HG03469 (cell line): ENCODE measurements at regions not wholly inside any gene's neighbourhood (a gene's known extent, or its start where the extent isn't known, plus 50 kb on each side); places are given as distances from the start of the nearest gene placed in this dataset.

Source experiments
- ATAC-seq: cut with Tn5 transposase; IDR thresholded peaks from one replicate; pipeline ENCODE4 v1.9.1; 2021; ENCODE audit warnings: mild to moderate bottlenecking, moderate library complexity, moderate number of reproducible peaks; ENCODE audit not compliant: unreplicated experiment

DNA sequence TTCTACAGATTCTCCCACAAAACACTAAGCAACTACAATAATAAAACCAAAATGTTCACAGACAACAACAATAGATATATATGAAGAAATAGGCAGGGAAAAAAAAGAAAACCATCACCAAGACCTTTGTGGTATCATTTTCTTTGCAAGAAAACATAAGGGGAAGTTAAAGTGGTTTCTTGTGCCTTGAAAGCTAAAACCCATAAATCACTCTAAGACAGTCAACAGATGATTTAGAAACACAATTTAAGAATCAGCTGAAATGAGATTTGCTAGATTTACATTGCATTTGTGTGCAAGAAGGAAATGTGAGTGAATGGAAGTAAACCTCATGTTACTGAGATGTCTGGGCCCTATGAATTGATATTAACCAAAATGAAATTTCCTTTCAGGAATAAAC lies 1265.4 kb upstream of the GJE1 start:
- no peak for ATAC-seq

DNA sequence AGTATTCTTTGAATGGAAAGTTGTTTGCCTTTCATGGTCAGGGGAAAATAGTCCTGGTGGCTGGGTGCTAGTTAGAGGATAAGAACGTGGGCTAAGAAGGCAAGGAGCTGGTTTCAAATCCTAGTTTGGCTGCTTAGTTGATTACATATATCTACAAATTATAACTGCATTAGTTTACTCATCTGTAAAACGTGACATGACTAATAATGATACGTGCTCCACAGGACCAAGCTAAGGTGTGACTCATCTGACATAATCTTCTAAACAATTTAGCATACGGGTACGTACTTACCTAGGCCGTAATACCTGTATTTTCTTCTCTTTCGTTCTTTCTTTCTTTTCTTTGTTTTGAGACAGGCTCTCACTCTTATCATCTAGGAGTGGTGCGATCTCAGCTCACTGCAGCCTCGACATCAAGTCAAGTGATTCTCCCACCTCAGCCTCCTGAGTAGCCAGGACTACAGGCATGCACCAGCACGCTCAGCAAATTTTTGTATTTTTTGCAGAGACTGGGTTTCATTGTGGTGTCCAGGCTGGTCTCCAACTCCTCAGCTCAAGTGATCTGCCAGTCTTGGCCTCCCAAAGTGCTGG lies 1274.2 kb upstream of the GJE1 start:
- ATAC-seq = no peak

DNA sequence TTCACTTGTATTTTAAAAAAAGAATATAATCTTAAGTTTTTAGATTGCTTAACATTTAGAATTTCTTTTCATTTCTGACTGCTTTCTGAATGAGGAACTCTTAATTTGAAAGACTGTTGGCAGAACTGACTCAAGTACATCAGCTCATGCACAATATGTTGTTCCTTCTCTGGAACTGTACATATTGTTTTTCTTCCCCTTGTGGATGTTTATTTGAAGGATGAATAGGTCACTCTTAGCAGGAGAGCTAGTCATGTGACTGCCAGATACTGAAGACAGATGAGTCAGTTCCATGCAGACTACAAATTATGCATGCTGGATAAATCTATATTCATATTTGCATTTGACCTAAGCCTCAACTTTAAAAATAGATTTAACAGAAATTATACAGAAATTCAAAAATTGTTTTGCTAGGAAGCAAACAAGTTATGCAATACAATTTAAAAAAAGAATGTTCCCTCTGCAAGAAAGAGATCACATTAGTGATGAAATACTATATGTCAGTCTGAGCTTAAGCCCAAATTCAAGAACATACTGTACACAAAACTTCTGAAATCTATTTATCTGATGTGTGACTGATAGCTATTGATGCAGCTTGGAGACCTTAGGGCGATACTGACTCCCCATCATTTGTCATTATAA lies 1274.9 kb upstream of the GJE1 start:
- no peak for ATAC-seq

DNA sequence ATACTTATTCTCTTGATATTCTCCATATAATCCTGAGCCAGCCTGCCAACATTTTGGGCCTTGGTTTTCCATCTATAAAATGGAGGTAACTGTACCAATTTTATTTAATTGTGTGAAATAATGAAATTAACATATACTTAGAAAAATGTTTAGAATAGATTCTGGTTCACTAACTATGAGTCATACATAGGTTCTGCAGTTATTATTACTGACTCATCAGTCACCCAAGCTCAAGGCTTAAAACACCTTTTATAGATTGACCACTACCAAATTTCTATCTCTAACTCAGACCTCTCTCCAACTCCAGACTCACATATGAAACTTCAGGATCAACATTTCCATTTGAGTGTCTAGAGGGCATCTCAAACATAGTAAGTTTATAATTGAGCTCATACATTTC lies 1277.2 kb upstream of the GJE1 start:
- no peak for ATAC-seq

DNA sequence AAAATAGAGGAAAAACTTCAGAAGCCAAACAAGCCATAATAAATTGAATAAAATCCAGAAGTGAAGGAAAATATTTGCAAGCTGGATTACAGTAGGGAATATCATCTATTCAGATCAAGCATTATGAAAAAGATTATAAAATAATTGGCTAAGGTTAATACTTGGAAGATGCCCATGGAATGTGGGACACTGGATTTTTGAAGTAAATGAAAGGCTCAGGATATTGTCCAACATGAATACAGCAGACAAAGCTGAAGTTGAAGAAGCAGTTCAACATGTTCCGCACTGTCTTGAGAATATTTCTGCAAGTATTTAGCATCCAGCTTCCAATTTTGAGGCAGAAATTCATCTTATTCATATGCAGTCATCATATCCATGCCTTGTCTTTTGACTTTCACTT lies 1278.4 kb upstream of the GJE1 start:
- no peak for ATAC-seq

DNA sequence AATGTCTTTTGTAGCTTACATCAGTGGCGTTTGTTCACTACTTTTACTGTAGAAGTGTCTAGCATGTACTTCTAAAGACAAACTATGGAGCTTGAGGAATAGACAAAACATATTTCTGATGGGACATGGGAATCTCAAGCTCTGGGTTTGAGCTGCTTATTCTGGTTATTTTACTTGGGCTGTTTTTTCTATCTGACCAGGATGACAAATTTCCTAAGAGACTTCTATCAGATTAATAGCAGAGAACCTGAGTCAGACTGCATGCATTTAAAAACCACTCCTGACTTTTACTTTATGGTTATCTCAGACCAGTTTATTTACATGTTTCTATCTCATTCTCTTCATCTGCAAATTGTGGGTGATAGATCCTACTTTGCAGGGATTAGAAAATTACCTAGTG lies 1282.3 kb upstream of the GJE1 start:
- no peak for ATAC-seq

DNA sequence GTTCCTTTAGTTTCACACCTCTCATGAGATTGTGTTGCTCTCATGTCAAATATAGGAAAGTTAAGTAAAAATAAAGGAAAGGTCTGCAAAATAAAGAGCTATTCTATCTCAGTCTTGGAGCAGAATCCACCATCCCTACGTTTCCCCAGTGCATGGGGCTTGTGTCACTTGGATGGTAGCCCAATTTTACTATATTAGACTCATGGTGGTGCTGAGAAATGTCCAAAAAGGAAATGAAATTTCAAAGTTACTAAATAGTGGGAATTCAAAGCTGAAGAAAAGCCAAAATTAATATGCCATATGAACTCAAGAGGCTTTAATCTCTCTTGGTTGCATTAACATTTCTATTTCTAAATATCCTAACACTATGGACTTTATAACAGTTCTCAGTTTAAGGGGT lies 1283.3 kb upstream of the GJE1 start:
- no peak for ATAC-seq

DNA sequence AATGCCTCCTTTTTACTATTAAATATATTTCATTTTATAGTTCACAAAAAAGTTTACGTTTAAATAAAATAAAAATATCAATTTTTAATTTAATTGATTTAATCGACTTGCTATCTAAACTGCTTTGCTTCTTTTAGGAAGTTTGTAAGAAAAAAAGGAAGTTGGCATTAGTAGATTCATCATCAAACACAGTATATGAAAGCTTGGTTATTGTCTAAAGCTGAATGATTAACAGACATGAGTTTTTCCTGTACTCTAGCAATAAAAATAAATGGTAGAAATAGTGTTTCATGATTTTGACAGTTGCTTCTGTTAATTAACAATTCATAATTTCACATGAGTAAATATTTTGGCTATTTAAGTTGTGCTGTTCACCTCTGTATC lies 1285.5 kb upstream of the GJE1 start:
- ATAC-seq = no peak

DNA sequence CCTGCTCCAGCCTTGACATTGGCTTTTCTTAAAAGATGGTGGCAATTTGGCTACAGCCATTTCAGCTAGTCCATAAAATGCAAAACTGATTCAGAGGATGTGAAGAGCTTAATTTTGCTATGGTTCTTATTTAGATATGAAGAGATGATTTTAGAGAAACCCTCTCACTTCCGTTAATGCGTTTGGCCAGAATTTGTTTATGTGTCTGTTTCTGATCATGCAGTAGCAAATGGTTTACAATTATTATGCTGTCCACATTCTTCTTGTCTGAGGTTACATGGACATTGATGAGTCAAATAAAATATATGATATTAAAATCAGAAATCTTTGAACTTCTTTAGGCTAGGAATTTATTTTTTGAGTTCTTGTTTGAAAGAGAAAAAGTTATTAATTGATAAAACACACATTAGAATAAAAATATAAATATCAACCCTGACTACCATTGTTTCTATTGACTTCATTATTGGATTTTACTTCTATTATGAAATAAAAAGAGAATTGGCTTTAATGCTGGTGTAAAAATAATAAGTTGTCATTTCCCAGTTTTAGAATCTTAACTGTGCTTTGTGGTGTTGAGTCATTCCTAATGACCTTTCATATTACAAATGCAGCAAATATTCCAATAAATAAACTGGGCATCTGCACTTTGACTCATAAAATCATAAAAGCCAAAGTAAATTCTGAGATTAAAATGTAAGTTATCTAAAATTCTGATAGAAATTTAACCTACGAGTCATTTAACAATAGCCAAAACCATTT lies 1286.0 kb upstream of the GJE1 start:
- no peak for ATAC-seq

DNA sequence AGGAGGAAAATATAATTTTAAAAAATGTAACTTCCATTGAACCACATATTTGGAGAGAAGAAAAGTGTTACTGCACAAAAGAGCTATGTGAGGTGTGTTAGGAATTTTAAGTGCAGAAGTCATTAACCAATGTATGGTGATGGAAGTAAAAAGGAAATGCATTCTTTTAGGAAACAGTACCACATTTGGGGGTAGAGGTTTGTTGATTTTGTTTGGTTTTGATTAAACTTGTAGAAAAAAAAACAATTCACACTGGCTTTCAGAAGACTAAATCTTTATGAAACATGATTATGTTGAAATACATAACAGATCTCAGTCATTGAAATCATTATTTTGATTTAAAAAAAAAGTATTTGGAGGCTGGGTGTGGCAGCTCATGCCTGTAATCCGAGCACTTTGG lies 1287.0 kb upstream of the GJE1 start:
- ATAC-seq = no peak

DNA sequence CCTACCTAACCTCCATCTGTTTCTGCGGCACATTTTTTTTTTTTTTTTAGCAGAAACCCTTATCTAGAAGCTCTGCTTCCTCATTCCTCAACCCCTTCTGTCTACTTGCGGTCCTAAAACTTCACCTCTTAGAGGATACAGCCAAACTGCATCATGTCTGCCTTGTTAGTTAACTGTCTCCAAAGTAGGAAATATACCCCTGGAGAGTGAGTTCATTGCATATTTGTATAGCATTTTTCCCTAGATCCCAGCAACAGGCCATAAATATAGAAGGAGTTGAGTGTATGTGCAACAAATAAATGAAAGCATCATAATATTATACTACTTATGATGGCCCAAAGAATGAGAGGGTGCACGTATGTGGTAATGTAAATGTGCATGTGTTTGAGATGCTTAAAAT lies 1288.6 kb upstream of the GJE1 start:
- ATAC-seq = no peak

DNA sequence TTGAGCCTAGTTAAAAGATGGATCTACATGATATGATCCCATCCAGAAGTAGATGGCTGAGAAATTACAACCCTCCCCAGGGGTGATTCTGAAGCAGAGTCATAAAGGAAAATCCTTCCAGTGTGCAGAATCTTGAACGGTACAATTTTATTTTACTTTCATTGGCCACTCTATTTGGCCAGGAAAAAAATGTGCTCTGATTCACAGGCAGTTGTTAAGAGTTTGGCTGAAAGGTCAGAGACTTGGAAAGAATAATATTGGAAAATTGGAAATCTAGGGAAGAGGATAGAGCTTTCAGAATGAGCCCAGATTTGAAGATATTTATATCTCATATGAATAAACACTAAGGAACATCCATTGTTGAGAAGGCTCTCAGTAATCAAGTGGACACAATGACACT lies 1299.3 kb upstream of the GJE1 start:
- ATAC-seq = no peak

DNA sequence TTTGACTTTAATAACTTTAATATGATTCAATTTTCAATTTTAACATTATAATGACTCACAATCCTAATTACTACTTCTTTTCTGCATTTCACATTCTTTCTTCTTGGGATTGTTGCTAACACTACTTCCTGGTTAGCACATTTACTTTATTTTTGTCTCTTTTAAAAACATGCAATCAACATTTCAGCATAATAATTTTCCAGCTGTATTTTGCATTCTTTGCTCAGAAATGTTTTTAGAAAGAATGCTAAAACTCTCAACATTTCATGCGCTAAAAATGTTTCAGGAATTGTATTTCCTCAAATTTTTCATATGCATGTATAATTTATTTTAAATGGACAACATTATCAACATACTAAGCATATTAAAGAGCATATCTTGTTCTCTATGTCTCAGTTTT lies 1302.1 kb upstream of the GJE1 start:
- ATAC-seq = no peak

DNA sequence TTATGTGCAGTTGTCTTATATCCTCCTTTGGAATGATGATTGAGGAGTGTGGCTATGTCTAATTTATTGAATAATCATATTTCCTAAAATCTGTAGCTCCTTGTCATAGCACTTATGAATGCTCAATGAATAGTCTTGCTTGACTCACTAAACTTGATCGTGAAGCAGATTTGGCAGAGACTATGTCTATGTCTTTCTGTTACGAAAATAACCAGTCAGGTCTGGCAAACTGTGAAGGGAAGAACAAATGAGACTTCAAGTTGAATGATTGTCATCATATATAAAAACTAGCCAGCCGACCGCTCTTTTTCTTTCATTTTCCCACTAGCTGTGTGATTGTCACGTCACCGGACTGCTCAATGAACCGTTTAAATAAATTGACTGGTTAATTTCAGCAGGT lies 1303.9 kb upstream of the GJE1 start:
- ATAC-seq = no peak

DNA sequence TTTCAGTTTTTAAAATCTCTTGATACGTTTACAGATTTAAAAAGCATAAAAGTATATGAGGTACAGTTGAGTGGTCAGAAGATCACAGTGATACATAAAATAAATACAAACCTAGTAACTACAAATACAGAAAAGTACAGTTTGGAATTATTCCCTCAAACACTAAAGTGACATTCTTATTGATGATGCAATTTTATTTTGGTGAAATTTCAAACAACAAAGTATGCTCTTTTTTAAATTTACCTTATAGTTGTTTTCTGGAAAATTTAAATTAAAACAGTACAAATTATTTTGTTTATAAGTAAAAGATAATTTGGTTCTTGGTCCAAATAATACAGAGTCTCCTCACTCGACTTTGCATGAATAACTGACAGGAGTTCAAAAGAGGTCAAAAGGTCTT lies 1305.1 kb upstream of the GJE1 start:
- no peak for ATAC-seq

DNA sequence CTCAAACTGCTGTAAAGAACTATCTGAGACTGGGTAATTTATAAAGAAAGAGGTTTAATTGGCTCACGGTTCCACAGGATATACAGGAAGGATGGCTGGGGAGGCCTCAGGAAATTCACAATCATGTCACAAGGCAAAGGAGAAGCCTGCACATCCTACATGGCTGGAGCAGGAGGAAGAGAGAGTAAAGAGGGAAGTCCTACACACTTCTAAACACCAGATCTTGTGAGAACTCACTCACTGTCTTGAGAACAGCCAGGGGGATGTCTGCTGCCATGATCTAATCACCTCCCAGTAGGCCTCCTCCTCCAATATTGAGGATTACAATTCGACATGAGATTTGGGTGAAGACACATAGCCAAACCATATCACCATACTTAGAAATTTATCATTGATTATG lies 1307.0 kb upstream of the GJE1 start:
- no peak for ATAC-seq

DNA sequence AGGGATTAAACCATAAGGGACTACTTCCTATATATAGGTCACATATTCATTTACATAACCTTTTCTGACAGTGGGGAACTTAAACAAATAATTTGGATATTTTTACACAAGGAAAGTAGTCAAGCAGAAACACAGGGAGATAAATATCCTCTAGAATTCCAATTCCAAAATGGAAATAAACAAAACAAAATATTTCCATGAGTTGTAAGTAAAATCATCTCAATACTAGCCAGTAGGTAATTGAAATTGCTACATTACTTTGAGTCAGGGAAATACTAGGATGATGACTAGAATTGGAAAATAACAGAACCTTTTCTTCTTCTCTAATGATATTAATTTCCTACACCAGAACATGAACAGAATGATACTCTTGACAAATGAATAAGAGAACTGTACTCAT lies 1308.1 kb upstream of the GJE1 start:
- no peak for ATAC-seq

DNA sequence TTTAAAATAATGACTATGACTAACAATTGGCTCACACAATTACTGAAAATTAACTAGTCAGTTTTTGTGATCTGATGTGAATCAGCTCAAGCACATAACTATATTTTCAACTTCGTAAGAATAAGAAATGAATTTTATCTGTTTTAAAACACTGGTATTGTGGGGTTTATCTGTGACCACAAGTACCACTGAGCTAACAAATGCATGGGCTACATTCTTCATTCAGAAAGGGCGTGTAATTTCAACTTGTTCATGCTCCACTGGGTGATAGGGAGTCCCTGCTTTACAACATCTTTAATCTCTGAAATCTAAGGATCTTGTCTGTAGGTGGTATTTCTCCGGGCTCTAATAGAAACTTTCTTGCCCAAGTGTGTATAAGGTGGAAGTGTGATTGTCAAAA lies 1311.5 kb upstream of the GJE1 start:
- ATAC-seq = no peak

DNA sequence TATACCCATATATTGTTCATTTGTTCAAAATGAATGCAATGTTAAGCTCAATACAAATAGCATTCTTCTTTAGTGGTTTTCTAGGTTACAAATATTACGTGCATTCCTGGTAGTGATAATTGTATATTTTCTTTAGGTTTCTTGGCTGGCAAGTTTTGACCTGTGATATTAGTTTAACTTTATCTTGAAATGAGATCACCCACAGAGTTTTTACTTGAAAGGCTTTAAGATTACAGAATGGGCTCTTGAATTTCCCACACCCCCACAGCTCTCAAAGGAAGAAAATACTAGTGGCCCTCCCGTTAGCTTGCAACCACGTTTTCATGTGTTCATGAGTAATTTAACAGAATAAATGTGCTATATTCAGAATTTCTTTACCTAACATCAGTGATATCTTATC lies 1315.5 kb upstream of the GJE1 start:
- no peak for ATAC-seq

DNA sequence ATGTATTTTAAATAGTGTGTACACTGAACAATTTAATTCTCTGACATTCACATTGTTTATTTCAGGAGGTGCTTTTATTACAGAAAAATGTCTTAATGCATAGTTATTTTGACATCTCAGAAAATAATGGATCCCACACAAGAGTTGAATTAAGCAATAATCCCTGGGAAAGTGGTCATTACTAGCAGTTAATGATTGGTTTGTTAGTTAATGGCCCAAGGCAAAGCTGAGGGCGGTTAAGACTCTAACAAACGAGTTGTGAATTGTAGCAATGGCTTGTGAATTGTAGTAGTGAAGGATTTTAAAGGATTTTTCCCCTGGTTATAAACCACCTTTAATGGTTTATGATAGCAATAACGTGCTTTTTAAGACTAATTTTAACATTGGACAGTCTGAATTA lies 1316.0 kb upstream of the GJE1 start:
- no peak for ATAC-seq

DNA sequence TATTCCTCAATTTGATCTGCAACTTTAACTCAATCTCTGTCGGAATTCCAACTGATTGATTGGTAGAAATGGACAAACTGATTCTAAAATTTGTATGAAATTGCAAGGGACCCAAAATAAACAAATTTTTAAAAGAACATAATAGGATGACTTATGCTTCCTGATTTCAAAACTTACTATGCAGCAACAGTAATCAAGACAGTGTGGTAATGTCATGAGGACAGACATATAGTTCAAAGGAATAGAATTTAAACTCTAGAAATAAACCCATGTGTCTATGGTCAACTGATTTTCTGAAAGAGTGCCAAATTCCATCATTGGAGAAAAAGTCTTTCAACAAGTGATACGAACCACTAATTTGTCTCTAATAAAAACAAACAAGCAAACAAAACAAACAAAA lies 1320.1 kb upstream of the GJE1 start:
- ATAC-seq = no peak

DNA sequence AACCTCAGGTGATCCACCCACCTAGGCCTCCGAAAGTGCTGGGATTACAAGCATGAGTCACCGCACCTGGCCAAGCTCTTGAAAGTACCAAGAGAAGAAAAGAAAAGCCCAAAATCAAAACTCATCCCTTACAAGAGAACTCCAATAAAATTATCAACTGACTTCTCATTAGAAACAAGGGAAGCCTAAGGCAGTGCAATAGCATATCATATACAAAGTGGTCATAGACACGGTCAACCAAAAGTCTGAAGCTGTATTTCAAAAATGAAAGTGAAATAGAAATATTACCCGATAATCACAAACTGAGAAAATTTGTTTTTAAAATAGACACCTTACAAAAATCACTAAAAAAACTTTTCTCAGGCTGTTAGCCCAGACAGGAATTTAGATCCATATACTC lies 1321.1 kb upstream of the GJE1 start:
- ATAC-seq = no peak

DNA sequence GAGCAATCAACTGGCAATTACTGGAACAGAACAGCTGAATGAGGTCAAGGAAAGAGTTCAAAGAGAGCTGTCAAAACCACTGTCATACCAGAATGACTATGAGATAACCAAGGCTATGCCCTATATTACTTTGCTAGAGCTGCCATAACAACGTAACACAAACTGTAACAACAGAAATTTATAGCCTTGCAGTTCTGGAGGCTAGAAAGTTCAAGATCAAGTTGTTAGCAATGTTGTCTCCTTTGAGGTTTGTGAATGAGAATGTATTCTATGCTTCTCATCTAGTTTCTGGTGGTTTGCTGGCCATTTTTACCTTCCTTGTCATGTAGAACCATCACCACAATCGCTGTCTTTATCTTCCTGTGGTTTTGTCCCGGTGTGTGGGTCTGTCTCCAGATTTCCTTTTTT lies 1323.0 kb upstream of the GJE1 start:
- ATAC-seq = peak; percentile 97
